HepG2 (cell line): ENCODE measurements at regions not wholly inside any gene's neighbourhood (a gene's known extent, or its start where the extent isn't known, plus 50 kb on each side); places are given as distances from the start of the nearest gene placed in this dataset.

Source experiments
- RAD21 ChIP-seq: fragments of 450-650 bp; formaldehyde crosslinking; IDR thresholded peaks from 2 replicates; pipeline ENCODE4 v1.5.0; 2020; ENCODE audit warnings: mild to moderate bottlenecking
- TAF1 ChIP-seq: sonication (generic); formaldehyde crosslinking; IDR thresholded peaks from 2 replicates; pipeline ENCODE4 v1.4.0; 2020; ENCODE audit warnings: missing genetic modification reagents
- ZNF124 ChIP-seq: sonication (generic); formaldehyde crosslinking; IDR thresholded peaks from 2 replicates; pipeline ENCODE4 v1.4.0; 2020; ENCODE audit warnings: missing genetic modification reagents
- TF ChIP-seq, protein P1 (sequence below): sonication (generic); formaldehyde crosslinking; IDR thresholded peaks from 2 replicates; pipeline ENCODE4 v1.5.0; 2020; ENCODE audit warnings: mild to moderate bottlenecking, missing genetic modification reagents, moderate library complexity

DNA sequence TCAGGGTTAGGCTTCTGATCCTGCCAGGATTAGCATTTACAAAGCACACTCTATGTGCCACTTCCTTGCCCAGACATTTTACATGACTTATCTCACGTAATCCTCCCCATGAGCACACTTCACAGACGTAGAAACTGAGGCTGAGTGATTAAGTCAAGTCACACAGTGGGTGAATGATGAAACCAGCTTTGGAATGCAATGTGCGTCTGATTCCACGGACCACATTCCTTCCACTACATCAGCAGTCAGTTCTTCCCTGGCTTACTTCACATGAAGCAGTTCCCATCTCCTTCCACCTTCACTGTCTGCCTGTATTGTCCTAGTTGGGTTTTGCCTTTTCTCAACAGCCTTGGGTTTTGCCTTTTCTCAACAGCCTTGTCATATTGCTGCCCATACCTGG is 134.3 kb upstream of the PPARGC1A start:
- TF ChIP-seq ZNF124 (CRISPR knock-in tag) (no peak), TAF1 (CRISPR knock-in tag) (no peak), RAD21 (CRISPR knock-in tag) (no peak)
- TF ChIP-seq, protein P1, sequence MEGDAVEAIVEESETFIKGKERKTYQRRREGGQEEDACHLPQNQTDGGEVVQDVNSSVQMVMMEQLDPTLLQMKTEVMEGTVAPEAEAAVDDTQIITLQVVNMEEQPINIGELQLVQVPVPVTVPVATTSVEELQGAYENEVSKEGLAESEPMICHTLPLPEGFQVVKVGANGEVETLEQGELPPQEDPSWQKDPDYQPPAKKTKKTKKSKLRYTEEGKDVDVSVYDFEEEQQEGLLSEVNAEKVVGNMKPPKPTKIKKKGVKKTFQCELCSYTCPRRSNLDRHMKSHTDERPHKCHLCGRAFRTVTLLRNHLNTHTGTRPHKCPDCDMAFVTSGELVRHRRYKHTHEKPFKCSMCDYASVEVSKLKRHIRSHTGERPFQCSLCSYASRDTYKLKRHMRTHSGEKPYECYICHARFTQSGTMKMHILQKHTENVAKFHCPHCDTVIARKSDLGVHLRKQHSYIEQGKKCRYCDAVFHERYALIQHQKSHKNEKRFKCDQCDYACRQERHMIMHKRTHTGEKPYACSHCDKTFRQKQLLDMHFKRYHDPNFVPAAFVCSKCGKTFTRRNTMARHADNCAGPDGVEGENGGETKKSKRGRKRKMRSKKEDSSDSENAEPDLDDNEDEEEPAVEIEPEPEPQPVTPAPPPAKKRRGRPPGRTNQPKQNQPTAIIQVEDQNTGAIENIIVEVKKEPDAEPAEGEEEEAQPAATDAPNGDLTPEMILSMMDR (CRISPR knock-in tag): no peak
